ENCODE measurements at regions not wholly inside any gene's neighbourhood (a gene's known extent, or its start where the extent isn't known, plus 50 kb on each side); places are given as distances from the start of the nearest gene placed in this dataset.

DNA sequence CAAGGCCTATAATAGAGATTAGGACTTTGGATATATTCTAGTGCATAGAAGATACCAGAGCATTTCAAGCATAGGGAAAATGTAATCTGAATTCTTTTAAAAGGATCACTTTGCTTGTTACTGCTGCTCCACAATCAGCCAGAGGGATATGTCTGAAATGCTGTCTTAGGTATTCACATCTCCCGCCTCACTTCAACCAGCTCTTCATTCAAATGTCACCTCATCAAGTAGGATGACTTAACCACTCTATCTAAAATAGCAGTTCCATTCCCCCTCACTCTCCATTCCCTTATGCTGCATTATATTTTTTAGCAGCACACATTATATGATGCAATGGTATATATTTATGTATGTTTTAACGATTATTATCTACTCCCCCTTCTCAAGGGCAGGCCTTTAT is 500.3 kb upstream of the GRIA1 start:
- TF ChIP-seq, protein P1, sequence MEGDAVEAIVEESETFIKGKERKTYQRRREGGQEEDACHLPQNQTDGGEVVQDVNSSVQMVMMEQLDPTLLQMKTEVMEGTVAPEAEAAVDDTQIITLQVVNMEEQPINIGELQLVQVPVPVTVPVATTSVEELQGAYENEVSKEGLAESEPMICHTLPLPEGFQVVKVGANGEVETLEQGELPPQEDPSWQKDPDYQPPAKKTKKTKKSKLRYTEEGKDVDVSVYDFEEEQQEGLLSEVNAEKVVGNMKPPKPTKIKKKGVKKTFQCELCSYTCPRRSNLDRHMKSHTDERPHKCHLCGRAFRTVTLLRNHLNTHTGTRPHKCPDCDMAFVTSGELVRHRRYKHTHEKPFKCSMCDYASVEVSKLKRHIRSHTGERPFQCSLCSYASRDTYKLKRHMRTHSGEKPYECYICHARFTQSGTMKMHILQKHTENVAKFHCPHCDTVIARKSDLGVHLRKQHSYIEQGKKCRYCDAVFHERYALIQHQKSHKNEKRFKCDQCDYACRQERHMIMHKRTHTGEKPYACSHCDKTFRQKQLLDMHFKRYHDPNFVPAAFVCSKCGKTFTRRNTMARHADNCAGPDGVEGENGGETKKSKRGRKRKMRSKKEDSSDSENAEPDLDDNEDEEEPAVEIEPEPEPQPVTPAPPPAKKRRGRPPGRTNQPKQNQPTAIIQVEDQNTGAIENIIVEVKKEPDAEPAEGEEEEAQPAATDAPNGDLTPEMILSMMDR (IDR thresholded peaks at IDR 0.05) = no peak
- no peak for TF ChIP-seq POLR2AphosphoS5 (IDR thresholded peaks at IDR 0.05)
